ENCODE measurements at regions not wholly inside any gene's neighbourhood (a gene's known extent, or its start where the extent isn't known, plus 50 kb on each side); places are given as distances from the start of the nearest gene placed in this dataset.

- H3K36me3 ChIP-seq (ENCODE audit: control insufficient read depth, insufficient read depth, low read length), result no peaks in the 10 kb centered on the region
- ATAC-seq (no peak), DNase-seq (ENCODE audit: low read depth, low spot score) (no peak)
- H3K4me1 ChIP-seq (ENCODE audit: control insufficient read depth, insufficient read depth, low read length), result no peaks in the 10 kb centered on the region
- in situ Hi-C loops (cut with HindIII; ENCODE audit: low pct_unique_long_range_greater_than_20kb, low sequenced_read_pairs) (no loop called here), intact Hi-C loops (cut with micrococcal nuclease; ENCODE audit: unreplicated experiment) (no loop called here)
- BruUV-seq (replicated peaks), result no TSS peak
- TF ChIP-seq POLR2AphosphoS5 (IDR thresholded peaks at IDR 0.05; ENCODE audit: low read depth, low read length) (no peak), REST (IDR thresholded peaks at IDR 0.05; ENCODE audit: insufficient read depth in 1 of 2, low read depth in 2 of 2, low read length in 1 of 2) (no peak), TCF7L2 (IDR thresholded peaks at IDR 0.05; ENCODE audit: low read depth, low read length) (no peak), SIN3A (IDR thresholded peaks at IDR 0.05; ENCODE audit: borderline replicate concordance, insufficient read depth, low read depth, low read length) (no peak), CTCF (IDR thresholded peaks at IDR 0.05) (no peak)
- H3K9me3 ChIP-seq (ENCODE audit: control insufficient read depth, insufficient read depth, low read depth, low read length), result no peaks in the 10 kb centered on the region
- ChIA-PET CTCF (no interaction called here), POLR2A (no interaction called here)
- no peaks in the 10 kb centered on the region for H3K27me3 ChIP-seq (ENCODE audit: control insufficient read depth, insufficient read depth, low read length)
- H3K4me3 ChIP-seq (ENCODE audit: low read depth in 2 of 2, low read length in 2 of 2), result no peak overlapping the region
- no peak overlapping the region for H3K27ac ChIP-seq (ENCODE audit: low read length)
Observed at GRCh38 chr1:170872663-170873062, 62.7 kb upstream of the MROH9 start.

GRCh38 chr1:170874671-170875070 is 60.7 kb upstream of the MROH9 start:
- no peak overlapping the region for H3K27ac ChIP-seq (ENCODE audit: low read length)
- ChIA-PET POLR2A (no interaction called here), CTCF (no interaction called here)
- ATAC-seq (no peak), DNase-seq (ENCODE audit: low read depth, low spot score) (no peak)
- no TSS peak for BruUV-seq (replicated peaks)
- no peaks in the 10 kb centered on the region for H3K4me1 ChIP-seq (ENCODE audit: control insufficient read depth, insufficient read depth, low read length)
- no peak overlapping the region for H3K4me3 ChIP-seq (ENCODE audit: low read depth in 2 of 2, low read length in 2 of 2)
- no peaks in the 10 kb centered on the region for H3K9me3 ChIP-seq (ENCODE audit: control insufficient read depth, insufficient read depth, low read depth, low read length)
- no peaks in the 10 kb centered on the region for H3K36me3 ChIP-seq (ENCODE audit: control insufficient read depth, insufficient read depth, low read length)
- intact Hi-C loops (cut with micrococcal nuclease; ENCODE audit: unreplicated experiment), result no loop called here
- in situ Hi-C loops (cut with HindIII; ENCODE audit: low pct_unique_long_range_greater_than_20kb, low sequenced_read_pairs), result no loop called here
- TF ChIP-seq SIN3A (IDR thresholded peaks at IDR 0.05; ENCODE audit: borderline replicate concordance, insufficient read depth, low read depth, low read length), result no peak
- TF ChIP-seq POLR2AphosphoS5 (IDR thresholded peaks at IDR 0.05; ENCODE audit: low read depth, low read length), result no peak
- TF ChIP-seq CTCF (IDR thresholded peaks at IDR 0.05), result no peak
- TF ChIP-seq REST (IDR thresholded peaks at IDR 0.05; ENCODE audit: insufficient read depth in 1 of 2, low read depth in 2 of 2, low read length in 1 of 2), result no peak
- TF ChIP-seq TCF7L2 (IDR thresholded peaks at IDR 0.05; ENCODE audit: low read depth, low read length), result no peak
- H3K27me3 ChIP-seq (ENCODE audit: control insufficient read depth, insufficient read depth, low read length), result no peaks in the 10 kb centered on the region
